ENCODE measurements at regions not wholly inside any gene's neighbourhood (a gene's known extent, or its start where the extent isn't known, plus 50 kb on each side); places are given as distances from the start of the nearest gene placed in this dataset.

- peaks cover 24% of the 10 kb centered on the region for H3F3A ChIP-seq (ENCODE audit: insufficient read depth, low read length)
- no peak overlapping the region for H3K4me2 ChIP-seq (ENCODE audit: low read depth, low read length)
- peaks cover 25% of the 10 kb centered on the region for H3K4me1 ChIP-seq (ENCODE audit: low read length)
- TF ChIP-seq EZH2phosphoT487 (IDR thresholded peaks at IDR 0.05; ENCODE audit: low read length) (no peak), CTCF (IDR thresholded peaks at IDR 0.05; ENCODE audit: low read length) (no peak)
- no peaks in the 10 kb centered on the region for H3K9me3 ChIP-seq (replicated peaks; ENCODE audit: insufficient read depth, low read length)
- no peaks in the 10 kb centered on the region for H3K9me2 ChIP-seq (replicated peaks; ENCODE audit: insufficient read depth, low read length)
- H3K79me2 ChIP-seq (ENCODE audit: low read length) = no peaks in the 10 kb centered on the region
- H3K36me3 ChIP-seq (replicated peaks; ENCODE audit: insufficient read depth, low read length) = no peaks in the 10 kb centered on the region
- H3K4me3 ChIP-seq (ENCODE audit: low read length) = no peak overlapping the region
- no peak overlapping the region for H2AFZ ChIP-seq (ENCODE audit: low read length)
- no peak overlapping the region for H3K27ac ChIP-seq (ENCODE audit: low read length)
- no peaks in the 10 kb centered on the region for H4K20me1 ChIP-seq (ENCODE audit: insufficient read depth, low read length)
- H3K27me3 ChIP-seq (replicated peaks; ENCODE audit: insufficient read depth, low read length) = no peaks in the 10 kb centered on the region
- DNase-seq = no peak
- no peak overlapping the region for H3K9ac ChIP-seq (ENCODE audit: low read length)
Measured at GRCh38 chr10:62634576-62634975, 169.9 kb upstream of the ADO start.

GRCh38 chr10:62635127-62635526, 169.4 kb upstream of the ADO start:
- Histone ChIP-seq H3K27me3 (replicated peaks; ENCODE audit: insufficient read depth, low read length) (no peaks in the 10 kb centered on the region), H3K4me1 (ENCODE audit: low read length) (peaks cover 25% of the 10 kb centered on the region), H4K20me1 (ENCODE audit: insufficient read depth, low read length) (no peaks in the 10 kb centered on the region), H3F3A (ENCODE audit: insufficient read depth, low read length) (peaks cover 24% of the 10 kb centered on the region), H3K9me3 (replicated peaks; ENCODE audit: insufficient read depth, low read length) (no peaks in the 10 kb centered on the region), H2AFZ (ENCODE audit: low read length) (no peak overlapping the region), H3K79me2 (ENCODE audit: low read length) (no peaks in the 10 kb centered on the region), H3K4me3 (ENCODE audit: low read length) (no peak overlapping the region), H3K4me2 (ENCODE audit: low read depth, low read length) (no peak overlapping the region), H3K27ac (ENCODE audit: low read length) (no peak overlapping the region), H3K9me2 (replicated peaks; ENCODE audit: insufficient read depth, low read length) (no peaks in the 10 kb centered on the region), H3K36me3 (replicated peaks; ENCODE audit: insufficient read depth, low read length) (no peaks in the 10 kb centered on the region), H3K9ac (ENCODE audit: low read length) (no peak overlapping the region)
- no peak for DNase-seq
- TF ChIP-seq EZH2phosphoT487 (IDR thresholded peaks at IDR 0.05; ENCODE audit: low read length) = no peak
- TF ChIP-seq CTCF (IDR thresholded peaks at IDR 0.05; ENCODE audit: low read length) = no peak
- TF ChIP-seq EZH2 (optimal IDR thresholded peaks at IDR 0.05; ENCODE audit: low read depth, low read length) = no peak

DNA sequence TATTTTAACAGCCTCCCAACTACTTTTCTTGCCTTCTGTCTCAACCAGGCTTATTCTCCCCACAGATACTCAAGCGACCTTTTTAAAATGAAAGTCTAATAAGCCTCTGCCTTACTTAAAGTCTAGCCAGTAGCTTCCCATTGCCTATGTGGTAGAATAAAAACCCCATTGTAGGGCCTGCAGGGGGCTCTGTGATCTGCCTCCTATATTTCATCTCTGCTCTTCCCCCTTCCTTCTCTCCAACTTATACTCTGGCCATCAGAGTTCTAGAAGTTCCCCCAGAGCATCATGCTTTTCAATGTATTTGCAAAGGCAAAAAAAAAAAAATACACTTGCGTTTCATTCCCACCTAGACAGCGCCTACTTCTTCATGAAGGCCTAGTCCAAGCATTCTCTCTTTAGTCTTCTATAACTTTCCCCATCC, 167.7 kb upstream of the ADO start:
- Histone ChIP-seq H3K4me2 (ENCODE audit: low read depth, low read length) (peak overlapping the region; percentile 80), H3K9me3 (replicated peaks; ENCODE audit: insufficient read depth, low read length) (no peaks in the 10 kb centered on the region), H4K20me1 (ENCODE audit: insufficient read depth, low read length) (no peaks in the 10 kb centered on the region), H3F3A (ENCODE audit: insufficient read depth, low read length) (peaks cover 24% of the 10 kb centered on the region), H3K36me3 (replicated peaks; ENCODE audit: insufficient read depth, low read length) (no peaks in the 10 kb centered on the region), H3K27ac (ENCODE audit: low read length) (peak overlapping the region; percentile 92), H3K9ac (ENCODE audit: low read length) (peak overlapping the region; percentile 42; the same call in 1 of the 2 replicates), H3K9me2 (replicated peaks; ENCODE audit: insufficient read depth, low read length) (no peaks in the 10 kb centered on the region), H3K79me2 (ENCODE audit: low read length) (no peaks in the 10 kb centered on the region), H3K4me1 (ENCODE audit: low read length) (peaks cover 32% of the 10 kb centered on the region), H3K27me3 (replicated peaks; ENCODE audit: insufficient read depth, low read length) (no peaks in the 10 kb centered on the region), H3K4me3 (ENCODE audit: low read length) (peak overlapping the region; percentile 28), H2AFZ (ENCODE audit: low read length) (no peak overlapping the region)
- TF ChIP-seq EZH2phosphoT487 (IDR thresholded peaks at IDR 0.05; ENCODE audit: low read length) (no peak), CTCF (IDR thresholded peaks at IDR 0.05; ENCODE audit: low read length) (peak; percentile 51)
- peak; percentile 46 for DNase-seq

Data from MM.1S (cell line).